Adrenal gland (tissue), 9 donors: ENCODE measurements at regions not wholly inside any gene's neighbourhood (a gene's known extent, or its start where the extent isn't known, plus 50 kb on each side); places are given as distances from the start of the nearest gene placed in this dataset.

Experiments used
- DNase-seq, 7 donors: peaks; one replicate each; pipeline ENCODE4 v3.0.0-alpha.2; 2019 to 2020
- H3K27ac ChIP-seq, 5 donors: fragments of 200-600 bp; sonication (generic) in 4 of 5; 1 replicate in 3 of 5; 2 replicates in 2 of 5; pipeline versions ENCODE4 v1.5.1 to v1.8.0; 2016 to 2020; ENCODE audit warnings: mild to moderate bottlenecking in 1 of 5
- H3K27me3 ChIP-seq: fragments of 200-600 bp; 2 replicates; pipeline ENCODE4 v1.8.0; 2021
- H3K36me3 ChIP-seq, 2 donors: fragments of 200-600 bp; replicated peaks in 1 of 2; 1 replicate in 1 of 2; 2 replicates in 1 of 2; pipeline versions ENCODE4 v1.5.1 to v1.8.0; 2018 to 2022
- H3K4me1 ChIP-seq, 2 donors: fragments of 200-600 bp; replicated peaks in 1 of 2; 1 replicate in 1 of 2; 2 replicates in 1 of 2; pipeline versions ENCODE4 v1.5.1 to v1.8.0; 2018 to 2021
- H3K4me3 ChIP-seq, 4 donors: fragments of 200-600 bp; sonication (generic) in 3 of 4; one replicate each; pipeline ENCODE4 v1.5.1; 2016 to 2018
- H3K9me3 ChIP-seq, 3 donors: fragments of 200-600 bp; sonication (generic) in 1 of 3; replicated peaks in 1 of 3; 1 replicate in 2 of 3; 2 replicates in 1 of 3; pipeline versions ENCODE4 v1.5.1 to v1.8.0; 2016 to 2021
- POLR2A ChIP-seq, 2 donors: fragments of 450-650 bp; IDR thresholded peaks; one replicate each; pipeline ENCODE4 v1.6.1; 2017; ENCODE audit warnings: antibody characterized with exemption in 2 of 2, mild to moderate bottlenecking in 2 of 2, moderate library complexity in 1 of 2
- WGBS, 4 donors: extraction: QIAGEN DNeasy Blood & Tissue Kit in 2 of 4; methylation state at CpG; one replicate each; pipeline versions ENCODE4 v1.1.5 to v1.1.7; 2013 to 2017; 5-methylcytosine and 5-hydroxymethylcytosine counted together
- intact Hi-C, 2 donors: fragments of 100-400 bp; cut with DNase I; formaldehyde crosslinking; loops; one replicate each; pipeline versions ENCODE4 v1.14.1 to v1.15.0; 2022 to 2023
- TF ChIP-seq, protein P1 (sequence below), 6 experiments: fragments of 450-650 bp in 4 of 6; fragments of 200-600 bp in 2 of 6; sonication (generic) in 1 of 6; IDR thresholded peaks; 1 replicate in 5 of 6; 2 replicates in 1 of 6; pipeline versions ENCODE4 v1.5.1 to v1.8.0; 2016 to 2021; ENCODE audit warnings: antibody characterized with exemption in 6 of 6, mild to moderate bottlenecking in 2 of 6, moderate library complexity in 1 of 6
- donor health status: healthy with polysubstance abuse.
- donor health status: Bipolar disorder and iron deficiency.
- donor health status: DM: yes; HTN: yes; CAD: no.
- donor health status: DM: no; HTN: no; CAD: no.
- donor health status: DM: no; HTN: no; CAD: no.

- intact Hi-C loops = no loop called here
- H3K36me3 ChIP-seq = no peaks in the 10 kb centered on the region
- no peak for DNase-seq
- H3K9me3 ChIP-seq = no peaks in the 10 kb centered on the region
- TF ChIP-seq POLR2A (IDR thresholded peaks at IDR 0.05) = no peak
- TF ChIP-seq, protein P1, sequence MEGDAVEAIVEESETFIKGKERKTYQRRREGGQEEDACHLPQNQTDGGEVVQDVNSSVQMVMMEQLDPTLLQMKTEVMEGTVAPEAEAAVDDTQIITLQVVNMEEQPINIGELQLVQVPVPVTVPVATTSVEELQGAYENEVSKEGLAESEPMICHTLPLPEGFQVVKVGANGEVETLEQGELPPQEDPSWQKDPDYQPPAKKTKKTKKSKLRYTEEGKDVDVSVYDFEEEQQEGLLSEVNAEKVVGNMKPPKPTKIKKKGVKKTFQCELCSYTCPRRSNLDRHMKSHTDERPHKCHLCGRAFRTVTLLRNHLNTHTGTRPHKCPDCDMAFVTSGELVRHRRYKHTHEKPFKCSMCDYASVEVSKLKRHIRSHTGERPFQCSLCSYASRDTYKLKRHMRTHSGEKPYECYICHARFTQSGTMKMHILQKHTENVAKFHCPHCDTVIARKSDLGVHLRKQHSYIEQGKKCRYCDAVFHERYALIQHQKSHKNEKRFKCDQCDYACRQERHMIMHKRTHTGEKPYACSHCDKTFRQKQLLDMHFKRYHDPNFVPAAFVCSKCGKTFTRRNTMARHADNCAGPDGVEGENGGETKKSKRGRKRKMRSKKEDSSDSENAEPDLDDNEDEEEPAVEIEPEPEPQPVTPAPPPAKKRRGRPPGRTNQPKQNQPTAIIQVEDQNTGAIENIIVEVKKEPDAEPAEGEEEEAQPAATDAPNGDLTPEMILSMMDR (IDR thresholded peaks at IDR 0.05) = no peak
- no peaks in the 10 kb centered on the region for H3K27me3 ChIP-seq
- no peak overlapping the region for H3K4me3 ChIP-seq
- 43 to 63% (median 58%) methylated on average over 2 of the region's 2 CpGs for WGBS, 4 donors
- no peaks in the 10 kb centered on the region for H3K4me1 ChIP-seq
- H3K27ac ChIP-seq = no peak overlapping the region
These were observed 147.8 kb downstream of the ARRDC3 start for GRCh38 chr5:91235271-91235694.

GRCh38 chr5:91232523-91232922 lies 150.6 kb downstream of the ARRDC3 start:
- no peak overlapping the region for H3K27ac ChIP-seq
- intact Hi-C loops = no loop called here
- H3K36me3 ChIP-seq = no peaks in the 10 kb centered on the region
- no peaks in the 10 kb centered on the region for H3K4me1 ChIP-seq
- no peak for DNase-seq
- 61 to 71% (median 66%) methylated on average over 3 of the region's 3 CpGs for WGBS, 4 donors
- H3K9me3 ChIP-seq = no peaks in the 10 kb centered on the region
- H3K27me3 ChIP-seq = no peaks in the 10 kb centered on the region
- no peak overlapping the region for H3K4me3 ChIP-seq
- TF ChIP-seq POLR2A (IDR thresholded peaks at IDR 0.05) = no peak
- TF ChIP-seq, protein P1 (IDR thresholded peaks at IDR 0.05) = no peak

DNA sequence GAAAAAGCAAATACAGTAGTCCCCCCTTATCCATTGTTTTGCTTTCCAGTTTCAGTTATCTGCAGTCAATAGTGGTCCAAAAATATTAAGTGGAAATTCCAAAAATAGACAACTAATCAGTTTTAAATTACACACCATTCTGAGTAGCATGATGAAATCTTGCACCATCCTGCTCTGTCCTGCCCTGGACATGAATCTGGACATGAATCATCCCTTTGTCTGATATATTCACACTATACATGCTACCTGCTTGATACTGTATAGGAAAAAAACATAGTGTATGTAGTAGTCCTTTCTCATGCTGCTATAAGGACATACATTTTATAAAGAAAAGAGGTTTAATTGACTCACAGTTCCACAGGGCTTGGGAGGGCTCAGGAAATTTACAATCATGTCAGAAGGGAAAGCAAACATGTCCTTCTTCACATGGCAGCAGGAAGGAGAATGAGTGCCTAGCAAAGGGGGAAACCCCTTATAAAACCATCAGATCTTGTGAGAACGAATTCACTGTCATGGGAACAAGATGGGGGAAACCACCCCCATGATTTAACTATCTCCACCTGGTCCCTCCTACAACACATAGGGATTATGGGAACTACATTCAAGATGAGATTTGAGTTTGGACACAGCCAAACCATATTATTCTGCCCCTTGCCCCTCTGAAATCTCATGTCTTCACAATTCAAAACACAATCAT lies 153.9 kb downstream of the ARRDC3 start:
- Histone ChIP-seq H3K27ac (no peak overlapping the region), H3K36me3 (no peaks in the 10 kb centered on the region), H3K4me3 (no peak overlapping the region), H3K27me3 (no peaks in the 10 kb centered on the region), H3K4me1 (no peaks in the 10 kb centered on the region), H3K9me3 (no peaks in the 10 kb centered on the region)
- intact Hi-C loops = no loop called here
- TF ChIP-seq POLR2A (IDR thresholded peaks at IDR 0.05) = no peak
- TF ChIP-seq, protein P1 (IDR thresholded peaks at IDR 0.05) = no peak
- WGBS, 4 donors = 83 to 100% (median 94%) methylated on average over 1 of the region's 1 CpG
- no peak for DNase-seq

GRCh38 chr5:91228188-91228587 lies 154.9 kb downstream of the ARRDC3 start:
- WGBS, 4 donors = 83 to 90% (median 85%) methylated on average over 1 of the region's 1 CpG
- intact Hi-C loops = no loop called here
- DNase-seq = no peak

More at GRCh38 chr5:91228188-91228587, 154.9 kb downstream of the ARRDC3 start:
- Histone ChIP-seq H3K4me3 (no peak overlapping the region), H3K4me1 (no peaks in the 10 kb centered on the region), H3K36me3 (no peaks in the 10 kb centered on the region), H3K27me3 (no peaks in the 10 kb centered on the region), H3K27ac (no peak overlapping the region), H3K9me3 (no peaks in the 10 kb centered on the region)
- TF ChIP-seq, protein P1 (IDR thresholded peaks at IDR 0.05) = no peak
- no peak for TF ChIP-seq POLR2A (IDR thresholded peaks at IDR 0.05)
